ENCODE measurements at regions not wholly inside any gene's neighbourhood (a gene's known extent, or its start where the extent isn't known, plus 50 kb on each side); places are given as distances from the start of the nearest gene placed in this dataset.

- H3K4me3 ChIP-seq (ENCODE audit: low read depth in 2 of 2, low read length in 1 of 2), result no peak overlapping the region
- no peak overlapping the region for H3K9ac ChIP-seq
- H2AFZ ChIP-seq (ENCODE audit: low read depth), result no peak overlapping the region
- no peaks in the 10 kb centered on the region for H3K79me2 ChIP-seq (ENCODE audit: insufficient read depth)
- ChIA-PET CTCF (no interaction called here), POLR2A (no interaction called here)
- no peaks in the 10 kb centered on the region for H3K9me3 ChIP-seq
- H4K20me1 ChIP-seq (ENCODE audit: insufficient read depth), result no peaks in the 10 kb centered on the region
- H3K9me2 ChIP-seq, result no peaks in the 10 kb centered on the region
- WGBS (ENCODE audit: low lambda C conversion rate), result 0% methylated on average over 3 of the region's 3 CpGs
- H3K27me3 ChIP-seq (ENCODE audit: insufficient read depth), result no peaks in the 10 kb centered on the region
- TF ChIP-seq CHD2 (IDR thresholded peaks at IDR 0.05; ENCODE audit: low read length, partially characterized antibody) (no peak), FOXJ3 (CRISPR knock-in tag; IDR thresholded peaks at IDR 0.05) (no peak), GATA2 (CRISPR knock-in tag; IDR thresholded peaks at IDR 0.05) (no peak), EZH2phosphoT487 (IDR thresholded peaks at IDR 0.05; ENCODE audit: borderline replicate concordance, low read depth) (no peak), GABPA (IDR thresholded peaks at IDR 0.05; ENCODE audit: low read depth) (no peak), RFX5 (IDR thresholded peaks at IDR 0.05; ENCODE audit: low read length) (no peak), RAD21 (IDR thresholded peaks at IDR 0.05; ENCODE audit: low read length) (no peak), SIN3A (IDR thresholded peaks at IDR 0.05; ENCODE audit: borderline replicate concordance, low read depth, low read length) (no peak), SMC3 (IDR thresholded peaks at IDR 0.05; ENCODE audit: low read depth, low read length) (no peak), PBX3 (IDR thresholded peaks at IDR 0.05) (no peak), FOSL2 (IDR thresholded peaks at IDR 0.05; ENCODE audit: borderline replicate concordance, low read depth) (no peak), YY1 (IDR thresholded peaks at IDR 0.05; ENCODE audit: low read depth) (no peak), USF2 (IDR thresholded peaks at IDR 0.05; ENCODE audit: borderline replicate concordance, low read depth, low read length) (no peak), REST (IDR thresholded peaks at IDR 0.05; ENCODE audit: low read depth, low read length) (no peak), MEF2A (IDR thresholded peaks at IDR 0.05; ENCODE audit: borderline replicate concordance, low read depth) (no peak), RXRA (IDR thresholded peaks at IDR 0.05; ENCODE audit: borderline replicate concordance, low read depth) (no peak), MXI1 (IDR thresholded peaks at IDR 0.05; ENCODE audit: low read depth, low read length) (no peak), TEAD4 (IDR thresholded peaks at IDR 0.05; ENCODE audit: borderline replicate concordance, insufficient read depth) (no peak), CTCF (IDR thresholded peaks at IDR 0.05) (no peak)
- no peak overlapping the region for H3K4me2 ChIP-seq
- no peaks in the 10 kb centered on the region for H3K4me1 ChIP-seq (ENCODE audit: control insufficient read depth in 1 of 2, insufficient read depth in 2 of 2, low read depth in 1 of 2, low read length in 1 of 2)
- H3K36me3 ChIP-seq (replicated peaks in 1 of 2; ENCODE audit: control insufficient read depth in 1 of 2, insufficient read depth in 2 of 2, low read length in 1 of 2), result no peaks in the 10 kb centered on the region
- no peaks in the 10 kb centered on the region for H3F3A ChIP-seq (replicated peaks; ENCODE audit: insufficient read depth)
- DNase-seq, result no peak
- no peak overlapping the region for H3K27ac ChIP-seq (ENCODE audit: low read depth in 2 of 2, low read length in 1 of 2)
Measured at GRCh38 chr21:14699433-14700407, 153.6 kb upstream of the SAMSN1 start.

Data from SK-N-SH (cell line).